ENCODE measurements at regions not wholly inside any gene's neighbourhood (a gene's known extent, or its start where the extent isn't known, plus 50 kb on each side); places are given as distances from the start of the nearest gene placed in this dataset.
"Not testable (repeated sequence)": the region's sequence is repeated elsewhere in the genome, so short reads cannot be mapped to it uniquely, and the experiment has no call there.

GRCh38 chr21:6439058-6439457, 4082.3 kb upstream of the TPTE start:
- H3K9ac ChIP-seq; H3K27ac ChIP-seq (ENCODE audit: low read depth in 2 of 2, low read length in 1 of 2); H3K4me2 ChIP-seq; DNase-seq; H3K4me3 ChIP-seq (ENCODE audit: low read depth in 2 of 2, low read length in 1 of 2); H3F3A ChIP-seq (replicated peaks; ENCODE audit: insufficient read depth); H3K27me3 ChIP-seq (ENCODE audit: insufficient read depth); H3K36me3 ChIP-seq (replicated peaks in 1 of 2; ENCODE audit: control insufficient read depth in 1 of 2, insufficient read depth in 2 of 2, low read length in 1 of 2); H3K4me1 ChIP-seq (ENCODE audit: control insufficient read depth in 1 of 2, insufficient read depth in 2 of 2, low read depth in 1 of 2, low read length in 1 of 2); H4K20me1 ChIP-seq (ENCODE audit: insufficient read depth); H2AFZ ChIP-seq (ENCODE audit: low read depth); H3K9me2 ChIP-seq; H3K9me3 ChIP-seq; H3K79me2 ChIP-seq (ENCODE audit: insufficient read depth); POLR2A ChIA-PET; CTCF ChIA-PET: not testable (repeated sequence)
- no CpG with 5 or more reads among the region's 10 CpGs for WGBS (ENCODE audit: low lambda C conversion rate)

- H3K9ac ChIP-seq; H3K9me2 ChIP-seq; H3K27ac ChIP-seq (ENCODE audit: low read depth in 2 of 2, low read length in 1 of 2); H3K4me2 ChIP-seq; H3K79me2 ChIP-seq (ENCODE audit: insufficient read depth); H3K9me3 ChIP-seq; H3K4me1 ChIP-seq (ENCODE audit: control insufficient read depth in 1 of 2, insufficient read depth in 2 of 2, low read depth in 1 of 2, low read length in 1 of 2); CTCF ChIA-PET; H3K36me3 ChIP-seq (replicated peaks in 1 of 2; ENCODE audit: control insufficient read depth in 1 of 2, insufficient read depth in 2 of 2, low read length in 1 of 2); H3K4me3 ChIP-seq (ENCODE audit: low read depth in 2 of 2, low read length in 1 of 2); H3F3A ChIP-seq (replicated peaks; ENCODE audit: insufficient read depth); POLR2A ChIA-PET; DNase-seq; H4K20me1 ChIP-seq (ENCODE audit: insufficient read depth); H3K27me3 ChIP-seq (ENCODE audit: insufficient read depth); H2AFZ ChIP-seq (ENCODE audit: low read depth): not testable (repeated sequence)
- WGBS (ENCODE audit: low lambda C conversion rate) = no CpG with 5 or more reads among the region's 26 CpGs
Observed at GRCh38 chr21:6454648-6455340, 4066.6 kb upstream of the TPTE start.

DNA sequence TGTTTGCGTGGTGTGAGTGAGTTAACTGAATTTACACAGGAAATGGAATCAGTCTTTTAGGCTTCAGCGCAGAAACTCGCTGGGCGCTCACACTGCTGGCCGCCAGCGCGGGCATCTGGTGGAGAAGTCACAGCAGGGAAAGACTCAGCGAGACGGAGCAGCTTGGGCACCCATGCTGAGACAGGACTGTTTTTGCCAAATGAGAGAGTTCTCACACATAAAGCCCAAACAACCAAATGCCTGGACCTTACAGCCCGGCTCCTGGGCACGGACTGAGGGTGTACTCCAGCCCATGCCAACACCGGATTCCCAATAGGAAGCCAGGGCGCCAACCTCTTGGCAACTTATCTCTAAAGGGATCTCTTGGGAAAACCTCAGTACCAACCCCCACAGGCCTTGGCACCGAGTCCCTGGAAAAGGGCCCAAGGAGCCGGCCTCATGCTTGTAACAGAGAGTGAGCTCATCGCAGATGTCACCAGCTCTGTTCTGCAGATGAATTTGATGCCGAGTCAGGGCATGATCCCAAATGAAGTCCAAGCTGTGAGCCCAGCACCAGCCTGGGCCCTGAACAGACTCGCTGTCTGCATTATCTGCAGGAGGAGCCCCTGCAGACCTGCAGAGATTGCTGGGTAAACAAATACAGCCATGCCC, 4065.2 kb upstream of the TPTE start:
- H3K9ac ChIP-seq; H4K20me1 ChIP-seq (ENCODE audit: insufficient read depth); H3K9me2 ChIP-seq; H3K4me3 ChIP-seq (ENCODE audit: low read depth in 2 of 2, low read length in 1 of 2); DNase-seq; H3K36me3 ChIP-seq (replicated peaks in 1 of 2; ENCODE audit: control insufficient read depth in 1 of 2, insufficient read depth in 2 of 2, low read length in 1 of 2); H3K27ac ChIP-seq (ENCODE audit: low read depth in 2 of 2, low read length in 1 of 2); POLR2A ChIA-PET; H3K79me2 ChIP-seq (ENCODE audit: insufficient read depth); H3F3A ChIP-seq (replicated peaks; ENCODE audit: insufficient read depth); H2AFZ ChIP-seq (ENCODE audit: low read depth); H3K4me1 ChIP-seq (ENCODE audit: control insufficient read depth in 1 of 2, insufficient read depth in 2 of 2, low read depth in 1 of 2, low read length in 1 of 2); H3K27me3 ChIP-seq (ENCODE audit: insufficient read depth); H3K9me3 ChIP-seq; CTCF ChIA-PET; H3K4me2 ChIP-seq: not testable (repeated sequence)
- WGBS (ENCODE audit: low lambda C conversion rate) = no CpG with 5 or more reads among the region's 18 CpGs

- H3K9me3 ChIP-seq; H3K9me2 ChIP-seq; H3F3A ChIP-seq (replicated peaks; ENCODE audit: insufficient read depth); POLR2A ChIA-PET; H3K27me3 ChIP-seq (ENCODE audit: insufficient read depth); H3K79me2 ChIP-seq (ENCODE audit: insufficient read depth); H3K9ac ChIP-seq; H3K4me3 ChIP-seq (ENCODE audit: low read depth in 2 of 2, low read length in 1 of 2); H3K4me1 ChIP-seq (ENCODE audit: control insufficient read depth in 1 of 2, insufficient read depth in 2 of 2, low read depth in 1 of 2, low read length in 1 of 2); CTCF ChIA-PET; DNase-seq; H3K4me2 ChIP-seq; H2AFZ ChIP-seq (ENCODE audit: low read depth); H3K36me3 ChIP-seq (replicated peaks in 1 of 2; ENCODE audit: control insufficient read depth in 1 of 2, insufficient read depth in 2 of 2, low read length in 1 of 2); H3K27ac ChIP-seq (ENCODE audit: low read depth in 2 of 2, low read length in 1 of 2); H4K20me1 ChIP-seq (ENCODE audit: insufficient read depth): not testable (repeated sequence)
- WGBS (ENCODE audit: low lambda C conversion rate) = no CpG with 5 or more reads among the region's 12 CpGs
Observed at GRCh38 chr21:6459761-6460160, 4061.6 kb upstream of the TPTE start.

DNA sequence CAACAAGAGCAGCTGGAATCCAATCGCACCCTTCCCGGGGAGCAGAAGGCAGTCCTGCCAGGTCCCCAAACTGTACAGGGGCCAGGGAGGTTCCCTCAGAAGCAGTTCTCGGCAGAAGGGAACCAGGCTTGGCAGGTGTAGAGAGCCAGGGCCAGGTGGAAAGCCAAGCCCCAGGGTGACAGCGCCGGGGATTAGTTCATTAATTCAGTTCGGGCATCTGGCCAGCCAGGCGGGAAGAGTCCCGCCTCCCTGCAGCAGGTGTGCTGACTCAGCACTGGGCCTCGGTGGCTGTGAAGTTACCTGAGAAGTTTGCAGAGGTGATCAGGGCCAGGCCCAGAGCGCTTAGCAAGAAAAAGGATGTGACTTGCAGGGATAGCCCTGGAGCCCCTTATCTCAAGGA, 4060.0 kb upstream of the TPTE start:
- H3K27me3 ChIP-seq (ENCODE audit: insufficient read depth); H3K36me3 ChIP-seq (replicated peaks in 1 of 2; ENCODE audit: control insufficient read depth in 1 of 2, insufficient read depth in 2 of 2, low read length in 1 of 2); H2AFZ ChIP-seq (ENCODE audit: low read depth); H3K9me3 ChIP-seq; H3F3A ChIP-seq (replicated peaks; ENCODE audit: insufficient read depth); H3K27ac ChIP-seq (ENCODE audit: low read depth in 2 of 2, low read length in 1 of 2); H3K79me2 ChIP-seq (ENCODE audit: insufficient read depth); H3K4me2 ChIP-seq; POLR2A ChIA-PET; H3K9ac ChIP-seq; H3K9me2 ChIP-seq; H3K4me3 ChIP-seq (ENCODE audit: low read depth in 2 of 2, low read length in 1 of 2); H3K4me1 ChIP-seq (ENCODE audit: control insufficient read depth in 1 of 2, insufficient read depth in 2 of 2, low read depth in 1 of 2, low read length in 1 of 2); CTCF ChIA-PET; DNase-seq; H4K20me1 ChIP-seq (ENCODE audit: insufficient read depth): not testable (repeated sequence)
- no CpG with 5 or more reads among the region's 10 CpGs for WGBS (ENCODE audit: low lambda C conversion rate)

- H3K4me1 ChIP-seq (ENCODE audit: control insufficient read depth in 1 of 2, insufficient read depth in 2 of 2, low read depth in 1 of 2, low read length in 1 of 2); DNase-seq; H3K27ac ChIP-seq (ENCODE audit: low read depth in 2 of 2, low read length in 1 of 2); H3K4me2 ChIP-seq; H3K36me3 ChIP-seq (replicated peaks in 1 of 2; ENCODE audit: control insufficient read depth in 1 of 2, insufficient read depth in 2 of 2, low read length in 1 of 2); H3K79me2 ChIP-seq (ENCODE audit: insufficient read depth); POLR2A ChIA-PET; H2AFZ ChIP-seq (ENCODE audit: low read depth); H3K9me2 ChIP-seq; H3K9me3 ChIP-seq; H4K20me1 ChIP-seq (ENCODE audit: insufficient read depth); H3K9ac ChIP-seq; H3F3A ChIP-seq (replicated peaks; ENCODE audit: insufficient read depth); H3K27me3 ChIP-seq (ENCODE audit: insufficient read depth); H3K4me3 ChIP-seq (ENCODE audit: low read depth in 2 of 2, low read length in 1 of 2); CTCF ChIA-PET: not testable (repeated sequence)
- no CpG with 5 or more reads among the region's 11 CpGs for whole genome bisulfite sequencing (ENCODE audit: low lambda C conversion rate)
Observed at GRCh38 chr21:6464419-6464818, 4057.0 kb upstream of the TPTE start.

Data from SK-N-SH (cell line).